HUES64 (cell line): ENCODE measurements at regions not wholly inside any gene's neighbourhood (a gene's known extent, or its start where the extent isn't known, plus 50 kb on each side); places are given as distances from the start of the nearest gene placed in this dataset.

Experiments used
- H3K27ac ChIP-seq: 2 replicates; pipeline ENCODE4 v1.7.0; 2013; ENCODE audit warnings: low read depth, low read length, inconsistent platforms
- H3K27me3 ChIP-seq: 2 replicates; pipeline ENCODE4 v1.6.1; 2013; ENCODE audit warnings: mild to moderate bottlenecking, low read length; ENCODE audit not compliant: insufficient read depth
- H3K36me3 ChIP-seq: 2 replicates; pipeline ENCODE4 v1.6.1; 2013; ENCODE audit warnings: mild to moderate bottlenecking, low read length; ENCODE audit not compliant: insufficient read depth
- H3K4me1 ChIP-seq: 2 replicates; pipeline ENCODE4 v1.6.1; 2013; ENCODE audit warnings: mild to moderate bottlenecking, low read length, moderate library complexity; ENCODE audit not compliant: insufficient read depth
- H3K4me3 ChIP-seq: 2 replicates; pipeline ENCODE4 v1.5.1; 2013; ENCODE audit warnings: mild to moderate bottlenecking, low read length, moderate library complexity
- H3K9ac ChIP-seq: 2 replicates; pipeline ENCODE4 v1.6.1; 2013; ENCODE audit warnings: mild to moderate bottlenecking, low read depth, low read length
- H3K9me3 ChIP-seq: 2 replicates; pipeline ENCODE4 v1.6.1; 2013; ENCODE audit warnings: low read depth, low read length; ENCODE audit not compliant: insufficient read depth
- WGBS: fragments of 150-250, 120-280 bp; methylation state at CpG from one replicate; pipeline ENCODE4 v1.1.7; 2013; ENCODE audit warnings: missing lambda C conversion rate; 5-methylcytosine and 5-hydroxymethylcytosine counted together

DNA sequence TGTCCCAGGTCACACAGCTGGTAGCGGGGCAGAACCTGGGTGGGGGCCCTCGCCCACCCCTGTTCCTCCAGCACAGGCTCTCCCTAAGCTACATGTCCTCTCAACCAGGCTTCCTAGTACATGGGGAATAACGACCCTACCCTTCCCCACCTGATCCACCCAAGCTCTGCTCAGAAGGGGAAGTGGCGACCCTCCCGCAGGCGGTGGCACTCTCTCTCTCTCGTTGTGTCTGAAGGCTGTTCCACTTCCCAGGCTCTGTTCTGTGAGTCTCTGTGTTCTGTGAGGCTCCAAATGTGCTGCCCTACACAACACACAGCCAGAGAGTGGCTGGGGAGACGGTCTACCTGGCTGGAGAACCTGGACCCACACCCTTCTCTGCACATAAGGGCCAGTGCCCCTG is 135.8 kb downstream of the COPS8 start:
- H3K27ac ChIP-seq = no peak overlapping the region

GRCh38 chr2:237222178-237222577 is 136.5 kb downstream of the COPS8 start:
- 77% methylated on average over 8 of the region's 9 CpGs for WGBS
- Histone ChIP-seq H3K9me3 (no peaks in the 10 kb centered on the region), H3K4me3 (no peak overlapping the region)

More for the DNA sequence above, 135.8 kb downstream of the COPS8 start:
- Histone ChIP-seq H3K9me3 (no peaks in the 10 kb centered on the region), H3K4me3 (no peak overlapping the region), H3K36me3 (no peaks in the 10 kb centered on the region), H3K4me1 (peaks cover 13% of the 10 kb centered on the region), H3K27me3 (no peaks in the 10 kb centered on the region), H3K9ac (no peak overlapping the region)
- WGBS = 83% methylated on average over 8 of the region's 8 CpGs

DNA sequence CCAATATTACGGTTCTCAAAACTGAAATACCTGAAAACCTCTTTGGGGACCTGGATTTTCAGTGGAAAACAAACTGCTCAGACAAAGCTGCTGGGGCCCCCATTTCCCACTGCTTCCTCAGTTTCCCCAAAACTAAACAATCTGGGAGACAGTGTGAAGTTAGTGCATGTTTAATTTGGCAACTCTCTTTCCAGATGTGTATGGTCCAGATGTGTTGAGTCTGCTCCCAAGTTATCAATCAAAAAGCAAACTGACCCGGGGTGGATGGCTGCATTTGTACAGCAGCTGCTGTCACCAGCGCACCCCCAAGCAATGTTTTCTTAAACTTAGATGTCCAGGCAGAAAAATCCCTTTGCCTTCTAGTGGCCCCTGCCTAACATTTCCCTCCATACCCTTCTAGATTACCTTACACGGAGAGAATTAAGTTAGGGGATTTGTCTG is 136.9 kb downstream of the COPS8 start:
- no peak overlapping the region for H3K9ac ChIP-seq
- H3K27ac ChIP-seq = no peak overlapping the region
- H3K4me1 ChIP-seq = peaks cover 12% of the 10 kb centered on the region
- H3K4me3 ChIP-seq = no peak overlapping the region
- H3K27me3 ChIP-seq = no peaks in the 10 kb centered on the region
- H3K36me3 ChIP-seq = no peaks in the 10 kb centered on the region
- WGBS = 95% methylated on average over 4 of the region's 4 CpGs
- H3K9me3 ChIP-seq = no peaks in the 10 kb centered on the region

More at GRCh38 chr2:237222178-237222577, 136.5 kb downstream of the COPS8 start:
- Histone ChIP-seq H3K27me3 (no peaks in the 10 kb centered on the region), H3K4me1 (peaks cover 13% of the 10 kb centered on the region), H3K9ac (no peak overlapping the region), H3K27ac (no peak overlapping the region), H3K36me3 (no peaks in the 10 kb centered on the region)

DNA sequence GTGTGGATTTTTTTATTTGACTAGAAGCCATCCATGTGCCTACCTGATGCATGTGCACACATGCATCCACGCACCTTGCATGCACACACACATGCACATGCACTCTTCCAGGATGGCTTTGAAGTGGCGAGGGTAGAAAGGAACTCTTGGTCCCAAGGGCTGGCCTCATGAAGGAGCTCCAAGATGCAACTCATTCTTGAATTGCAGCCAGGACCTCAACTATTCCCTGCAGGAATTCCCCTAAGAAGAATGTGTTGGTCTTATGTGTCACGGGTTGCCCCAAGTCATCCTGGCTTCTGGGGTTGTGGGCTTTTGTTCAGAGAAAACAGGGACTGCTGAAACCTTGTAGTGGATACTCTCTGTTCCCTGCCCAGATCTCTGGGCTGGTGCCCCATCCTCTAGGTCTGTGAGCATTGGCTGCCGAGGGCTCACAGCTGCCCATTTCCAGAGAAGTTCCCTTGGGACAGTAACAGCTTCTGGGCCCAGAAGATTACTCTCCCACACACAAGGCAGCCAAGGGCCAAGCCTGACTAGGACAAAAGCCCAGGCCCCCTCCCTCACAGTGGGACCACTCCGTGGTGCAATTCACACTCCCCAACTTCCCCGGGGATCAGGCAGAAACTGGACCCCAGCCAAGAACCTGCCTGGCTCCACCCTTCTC is 137.6 kb downstream of the COPS8 start:
- H3K36me3 ChIP-seq = no peaks in the 10 kb centered on the region
- no peaks in the 10 kb centered on the region for H3K9me3 ChIP-seq
- H3K4me1 ChIP-seq = peaks cover 5% of the 10 kb centered on the region
- no peak overlapping the region for H3K9ac ChIP-seq
- WGBS = 82% methylated on average over 6 of the region's 6 CpGs
- H3K27ac ChIP-seq = no peak overlapping the region
- no peaks in the 10 kb centered on the region for H3K27me3 ChIP-seq
- H3K4me3 ChIP-seq = no peak overlapping the region

DNA sequence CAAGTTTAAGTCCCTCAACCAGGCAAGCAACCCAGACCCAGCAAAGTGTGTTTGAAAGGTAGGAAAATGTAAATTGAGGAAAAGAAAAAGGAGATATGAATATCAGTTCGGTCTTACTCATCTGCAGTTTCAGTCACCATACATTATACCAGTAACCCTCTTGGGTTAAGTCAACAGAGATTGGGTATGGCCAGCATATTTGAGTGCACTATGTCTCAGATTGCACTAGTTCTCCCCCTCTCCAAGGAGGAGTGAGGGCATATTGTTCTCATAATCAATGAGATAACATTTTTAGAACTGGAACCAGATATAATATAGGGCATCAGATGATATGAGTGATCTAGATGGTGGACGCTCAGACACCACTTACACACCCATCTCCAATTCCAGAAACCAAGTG is 141.5 kb downstream of the COPS8 start:
- no peaks in the 10 kb centered on the region for H3K4me1 ChIP-seq
- no peaks in the 10 kb centered on the region for H3K9me3 ChIP-seq
- H3K27ac ChIP-seq = no peak overlapping the region
- no peaks in the 10 kb centered on the region for H3K27me3 ChIP-seq
- H3K36me3 ChIP-seq = no peaks in the 10 kb centered on the region
- no peak overlapping the region for H3K9ac ChIP-seq
- WGBS = 100% methylated on average over 1 of the region's 2 CpGs
- no peak overlapping the region for H3K4me3 ChIP-seq

GRCh38 chr2:237227592-237228280 is 142.0 kb downstream of the COPS8 start:
- H3K4me1 ChIP-seq = no peaks in the 10 kb centered on the region
- no peak overlapping the region for H3K9ac ChIP-seq
- no peaks in the 10 kb centered on the region for H3K36me3 ChIP-seq
- WGBS = 81% methylated on average over 7 of the region's 7 CpGs
- no peaks in the 10 kb centered on the region for H3K9me3 ChIP-seq
- H3K27ac ChIP-seq = no peak overlapping the region
- no peaks in the 10 kb centered on the region for H3K27me3 ChIP-seq
- no peak overlapping the region for H3K4me3 ChIP-seq

DNA sequence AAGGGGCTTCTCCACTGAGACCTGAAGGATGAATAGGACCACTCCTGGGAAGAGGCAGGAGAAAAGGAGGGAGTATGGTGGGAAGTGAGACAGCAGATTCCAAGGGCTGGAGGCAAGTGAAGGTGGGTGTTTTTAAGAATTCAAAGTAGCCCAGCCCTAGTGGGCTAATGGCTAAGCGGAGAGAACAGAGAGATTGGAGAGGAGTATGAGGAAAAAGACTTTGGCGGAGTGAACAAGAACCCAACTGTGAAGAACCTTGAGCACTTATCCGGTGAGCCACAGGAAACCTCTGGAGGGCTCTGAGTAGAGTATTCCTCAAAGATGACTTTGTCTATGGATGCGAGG is 142.6 kb downstream of the COPS8 start:
- Histone ChIP-seq H3K9ac (no peak overlapping the region), H3K27me3 (no peaks in the 10 kb centered on the region), H3K27ac (no peak overlapping the region), H3K4me3 (no peak overlapping the region), H3K36me3 (no peaks in the 10 kb centered on the region), H3K4me1 (no peaks in the 10 kb centered on the region), H3K9me3 (no peaks in the 10 kb centered on the region)
- 95% methylated on average over 4 of the region's 4 CpGs for WGBS

DNA sequence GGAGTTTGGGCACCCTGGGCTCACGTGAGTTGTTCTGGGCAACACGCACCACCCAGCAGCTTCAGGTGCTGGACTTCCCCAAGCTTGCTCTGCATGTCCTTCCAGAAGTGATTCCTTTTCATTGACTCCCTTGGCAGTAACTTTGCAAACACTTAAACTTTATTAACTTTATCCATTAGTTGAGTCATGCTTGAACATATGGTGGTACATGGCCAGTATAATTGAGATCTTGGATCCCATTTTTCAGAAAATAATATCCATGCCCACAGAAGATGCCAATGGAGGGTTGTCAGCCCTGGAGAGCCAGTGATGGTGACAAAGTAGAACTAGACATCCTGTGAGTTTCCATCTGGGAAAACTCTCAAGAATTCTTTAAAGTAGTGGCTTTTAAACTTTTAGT is 144.2 kb downstream of the COPS8 start:
- Histone ChIP-seq H3K9me3 (no peaks in the 10 kb centered on the region), H3K36me3 (no peaks in the 10 kb centered on the region), H3K27me3 (no peaks in the 10 kb centered on the region), H3K4me1 (no peaks in the 10 kb centered on the region), H3K4me3 (no peak overlapping the region), H3K9ac (no peak overlapping the region), H3K27ac (no peak overlapping the region)
- WGBS = 95% methylated on average over 2 of the region's 2 CpGs

DNA sequence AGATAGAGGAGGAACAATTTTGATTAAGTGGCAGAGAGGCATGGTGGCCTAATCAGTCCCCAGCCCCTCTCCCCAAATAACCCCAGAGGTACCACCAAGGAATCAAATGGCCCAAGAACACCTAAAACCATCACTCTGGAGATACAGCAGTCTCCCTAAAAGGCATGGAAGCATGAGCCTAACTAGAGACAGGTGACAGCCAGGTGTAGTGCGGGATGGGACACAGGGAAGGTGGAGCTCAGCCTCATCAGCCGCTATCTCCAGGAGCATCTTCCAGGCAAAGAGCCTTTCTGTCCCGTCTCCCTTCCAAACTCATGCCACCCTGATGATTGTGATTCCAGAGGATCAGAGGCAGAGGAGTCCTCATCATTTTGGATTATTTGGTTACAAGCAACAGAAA is 144.7 kb downstream of the COPS8 start:
- over 99% methylated on average over 3 of the region's 3 CpGs for WGBS

GRCh38 chr2:237231593-237231992 is 145.9 kb downstream of the COPS8 start:
- H3K9ac ChIP-seq = no peak overlapping the region
- H3K27ac ChIP-seq = no peak overlapping the region
- H3K27me3 ChIP-seq = no peaks in the 10 kb centered on the region
- no peaks in the 10 kb centered on the region for H3K9me3 ChIP-seq
- no peak overlapping the region for H3K4me3 ChIP-seq
- no peaks in the 10 kb centered on the region for H3K4me1 ChIP-seq
- H3K36me3 ChIP-seq = no peaks in the 10 kb centered on the region
- WGBS = 96% methylated on average over 9 of the region's 9 CpGs

More for the DNA sequence above, 144.7 kb downstream of the COPS8 start:
- H3K4me3 ChIP-seq = no peak overlapping the region
- no peak overlapping the region for H3K27ac ChIP-seq
- H3K9ac ChIP-seq = no peak overlapping the region
- no peaks in the 10 kb centered on the region for H3K27me3 ChIP-seq
- H3K9me3 ChIP-seq = no peaks in the 10 kb centered on the region
- no peaks in the 10 kb centered on the region for H3K4me1 ChIP-seq
- no peaks in the 10 kb centered on the region for H3K36me3 ChIP-seq

GRCh38 chr2:237232166-237232565 is 146.5 kb downstream of the COPS8 start:
- Histone ChIP-seq H3K27me3 (no peaks in the 10 kb centered on the region), H3K4me1 (no peaks in the 10 kb centered on the region), H3K4me3 (no peak overlapping the region), H3K9ac (no peak overlapping the region), H3K36me3 (no peaks in the 10 kb centered on the region), H3K27ac (no peak overlapping the region), H3K9me3 (no peaks in the 10 kb centered on the region)
